ENCODE measurements at regions not wholly inside any gene's neighbourhood (a gene's known extent, or its start where the extent isn't known, plus 50 kb on each side); places are given as distances from the start of the nearest gene placed in this dataset.

GRCh38 chr6:166235666-166236292, 68.1 kb upstream of the TBXT start:
- no peak for TF ChIP-seq YY1 (IDR thresholded peaks at IDR 0.05; ENCODE audit: insufficient read depth, insufficient read length)
- TF ChIP-seq ZNF274 (IDR thresholded peaks at IDR 0.05; ENCODE audit: low read depth, low read length) = no peak

All from NT2/D1 (cell line).